ENCODE measurements at regions not wholly inside any gene's neighbourhood (a gene's known extent, or its start where the extent isn't known, plus 50 kb on each side); places are given as distances from the start of the nearest gene placed in this dataset.

GRCh38 chr4:98758182-98758581, 99.8 kb upstream of the TSPAN5 start:
- no peak for DNase-seq

GRCh38 chr4:98754736-98755135, 96.3 kb upstream of the TSPAN5 start:
- DNase-seq = no peak

GRCh38 chr4:98749206-98749605, 90.8 kb upstream of the TSPAN5 start:
- no peak for DNase-seq

- no peak for DNase-seq
Measured at GRCh38 chr4:98748609-98749008, 90.2 kb upstream of the TSPAN5 start.

GRCh38 chr4:98747393-98748091, 89.1 kb upstream of the TSPAN5 start:
- DNase-seq = no peak

- DNase-seq = no peak
Measured at GRCh38 chr4:98746936-98747335, 88.5 kb upstream of the TSPAN5 start.

GRCh38 chr4:98746530-98746929, 88.1 kb upstream of the TSPAN5 start:
- DNase-seq = no peak

GRCh38 chr4:98745366-98745765, 87.0 kb upstream of the TSPAN5 start:
- DNase-seq = no peak

- DNase-seq = no peak
Measured at GRCh38 chr4:98744372-98745150, 86.2 kb upstream of the TSPAN5 start.

- no peak for DNase-seq
Measured at GRCh38 chr4:98741952-98742351, 83.5 kb upstream of the TSPAN5 start.

GRCh38 chr4:98739751-98740150, 81.3 kb upstream of the TSPAN5 start:
- DNase-seq = no peak

GRCh38 chr4:98733601-98734000, 75.2 kb upstream of the TSPAN5 start:
- no peak for DNase-seq

- DNase-seq = no peak
Measured at GRCh38 chr4:98728871-98729270, 70.5 kb upstream of the TSPAN5 start.

- no peak for DNase-seq
Measured at GRCh38 chr4:98728433-98728832, 70.0 kb upstream of the TSPAN5 start.

- no peak for DNase-seq
Measured at GRCh38 chr4:98722000-98722399, 63.6 kb upstream of the TSPAN5 start.

GRCh38 chr4:98720871-98721480, 62.6 kb upstream of the TSPAN5 start:
- no peak for DNase-seq

- DNase-seq = no peak
Measured at GRCh38 chr4:98716796-98717195, 58.4 kb upstream of the TSPAN5 start.

- DNase-seq = no peak
Measured at GRCh38 chr4:98712607-98713006, 54.2 kb upstream of the TSPAN5 start.

GRCh38 chr4:98711526-98711925, 53.1 kb upstream of the TSPAN5 start:
- no peak for DNase-seq

- DNase-seq = no peak
Measured at GRCh38 chr4:98710831-98711230, 52.4 kb upstream of the TSPAN5 start.

All from stimulated activated CD4-positive, alpha-beta T cell treated with anti-CD3 and anti-CD28 coated beads, Interleukin-1b, Interleukin-23, amount 100 ng/mL, for 48 hours (primary cell).